ENCODE measurements at regions not wholly inside any gene's neighbourhood (a gene's known extent, or its start where the extent isn't known, plus 50 kb on each side); places are given as distances from the start of the nearest gene placed in this dataset.

- no peak for DNase-seq (ENCODE audit: low read depth in 2 of 2)
Observed at GRCh38 chr6:156519940-156520339, 257.2 kb upstream of the ARID1B start.

DNA sequence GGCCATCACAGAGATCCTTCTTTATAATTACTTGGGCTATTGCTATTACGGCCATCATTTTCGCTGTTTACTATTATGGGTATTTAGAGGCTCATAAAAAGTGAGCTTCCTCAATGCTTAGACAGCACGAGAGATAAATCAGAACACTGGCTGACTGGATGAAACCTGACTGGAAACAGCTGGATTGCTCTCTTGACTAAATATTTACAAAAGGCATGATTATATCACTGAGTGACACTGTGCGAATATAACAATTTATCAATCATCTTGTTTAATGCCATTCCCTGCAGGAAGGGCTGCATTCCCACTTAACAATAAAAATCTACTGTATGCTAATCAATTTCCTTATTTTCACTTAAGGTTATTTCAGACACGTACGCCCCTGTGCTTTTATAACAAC is 260.1 kb upstream of the ARID1B start:
- DNase-seq (ENCODE audit: low read depth in 2 of 2) = no peak

DNA sequence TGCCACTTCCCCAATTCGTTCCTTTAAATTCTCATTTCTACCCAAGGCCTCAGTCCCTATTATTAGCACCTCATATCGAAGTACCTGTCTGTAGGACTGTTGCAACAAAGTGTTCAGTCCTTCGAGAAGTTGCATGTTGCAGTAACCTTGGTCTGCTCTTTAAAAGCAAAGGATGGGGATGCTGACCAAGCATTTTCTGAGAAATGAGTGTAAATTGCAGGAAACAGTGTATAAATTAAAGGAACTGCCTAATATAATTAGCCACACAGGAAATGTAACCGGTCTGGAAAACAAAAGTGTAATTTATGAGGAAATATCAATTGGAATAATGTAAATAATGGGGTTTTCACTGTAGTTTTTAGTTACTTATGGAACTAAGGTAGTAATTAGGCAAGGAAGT is 261.9 kb upstream of the ARID1B start:
- no peak for DNase-seq (ENCODE audit: low read depth in 2 of 2)

GRCh38 chr6:156513504-156513903 is 263.7 kb upstream of the ARID1B start:
- DNase-seq (ENCODE audit: low read depth in 2 of 2) = no peak

DNA sequence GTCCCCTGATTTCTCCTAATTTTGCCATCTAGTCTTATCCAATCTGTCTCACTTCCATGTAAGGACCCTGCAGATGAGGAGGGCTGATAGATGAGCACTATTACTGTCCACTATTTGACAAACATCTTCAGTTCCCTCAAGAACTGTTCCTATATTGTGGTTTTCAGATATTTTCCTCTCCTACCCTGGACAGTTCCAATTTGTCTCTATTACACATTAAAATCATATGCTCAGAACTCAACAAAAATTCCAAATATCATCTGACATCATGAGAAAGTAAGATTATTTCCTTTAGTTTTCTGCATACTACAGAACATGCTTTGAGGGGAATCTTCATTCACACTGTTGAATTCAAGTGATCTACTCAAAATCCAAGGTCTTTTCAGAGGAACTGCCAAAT is 265.6 kb upstream of the ARID1B start:
- no peak for DNase-seq (ENCODE audit: low read depth in 2 of 2)

GRCh38 chr6:156511051-156511450 is 266.1 kb upstream of the ARID1B start:
- no peak for DNase-seq (ENCODE audit: low read depth in 2 of 2)

DNA sequence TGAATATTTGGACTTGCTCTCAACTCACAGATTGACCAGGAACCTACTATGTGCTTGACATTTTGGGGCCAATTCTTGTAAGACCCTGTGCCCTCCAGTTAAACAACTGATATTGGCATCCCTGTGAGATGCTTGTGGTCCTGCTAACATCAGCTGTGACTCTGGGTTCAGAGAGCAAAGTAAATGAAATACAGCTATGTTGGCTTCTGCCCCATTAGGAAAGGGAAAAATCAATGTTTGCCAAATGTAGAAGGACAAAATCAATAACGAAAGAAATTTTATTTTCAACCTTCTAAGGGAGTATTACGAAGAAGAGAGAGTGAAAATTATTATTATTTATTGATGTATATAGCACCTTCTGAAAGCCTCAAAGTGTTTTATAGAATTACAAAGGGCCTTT is 266.9 kb upstream of the ARID1B start:
- no peak for DNase-seq (ENCODE audit: low read depth in 2 of 2)

- no peak for DNase-seq (ENCODE audit: low read depth in 2 of 2)
Observed at GRCh38 chr6:156509496-156509895, 267.7 kb upstream of the ARID1B start.

GRCh38 chr6:156508923-156509322 is 268.3 kb upstream of the ARID1B start:
- no peak for DNase-seq (ENCODE audit: low read depth in 2 of 2)

DNA sequence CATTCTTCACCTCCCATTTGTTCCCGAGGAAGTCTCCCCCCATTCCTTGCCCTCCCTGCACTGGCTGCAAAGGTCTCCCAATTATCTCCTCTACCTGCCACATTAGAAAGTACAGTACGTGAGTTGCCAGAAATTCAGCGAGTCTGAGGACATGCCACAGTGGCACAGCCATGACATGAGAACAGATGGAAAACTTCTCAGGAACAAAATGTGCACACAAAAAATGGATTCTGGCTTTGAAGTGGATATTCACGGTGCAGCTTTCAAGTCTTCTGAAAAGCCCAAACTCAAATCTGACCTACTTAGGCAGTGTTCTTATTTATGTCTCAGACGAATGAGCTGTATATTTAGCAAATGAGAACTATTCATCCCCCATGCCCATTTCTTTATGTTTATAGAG is 269.1 kb upstream of the ARID1B start:
- no peak for DNase-seq (ENCODE audit: low read depth in 2 of 2)

DNA sequence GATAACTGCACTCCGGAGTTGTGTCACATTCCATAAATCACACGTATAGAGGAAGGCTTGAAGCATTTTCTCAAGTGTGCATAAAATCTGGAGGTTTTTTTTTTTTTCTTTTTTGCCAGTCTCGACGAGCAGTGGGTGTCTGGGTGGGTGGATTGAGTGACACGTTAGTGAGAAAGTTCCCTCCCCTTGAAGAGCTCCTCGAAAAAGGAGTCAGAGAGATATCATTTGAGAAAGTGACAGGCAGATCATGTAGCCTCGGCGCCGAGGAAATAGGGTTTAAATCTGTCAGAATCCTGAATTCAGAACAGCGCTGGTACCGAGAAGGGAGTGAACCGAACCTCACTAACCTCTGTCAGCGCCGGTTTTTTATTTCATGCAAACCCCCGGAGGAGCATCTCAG is 269.5 kb upstream of the ARID1B start:
- DNase-seq (ENCODE audit: low read depth in 2 of 2) = no peak

DNA sequence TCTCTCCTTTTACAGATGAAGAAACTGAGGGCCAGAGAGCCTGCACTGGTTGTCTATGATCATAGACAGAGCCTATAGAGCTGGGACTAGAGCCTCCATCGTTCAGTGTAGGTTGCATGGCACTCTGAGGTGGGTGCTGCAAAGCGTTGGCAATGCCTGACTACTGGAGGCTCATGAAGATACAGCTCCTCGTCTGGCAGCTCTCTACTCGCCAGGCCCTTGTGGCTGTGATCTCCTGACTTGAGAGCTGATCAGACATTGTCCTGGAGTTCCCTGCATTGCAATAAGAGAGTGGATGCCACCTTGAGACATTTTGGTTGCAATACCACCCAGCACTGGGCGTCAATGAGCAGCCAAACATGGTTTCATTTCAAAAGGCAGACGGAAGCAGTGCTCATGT is 270.1 kb upstream of the ARID1B start:
- DNase-seq (ENCODE audit: low read depth in 2 of 2) = no peak

- no peak for DNase-seq (ENCODE audit: low read depth in 2 of 2)
Observed at GRCh38 chr6:156502969-156503504, 274.1 kb upstream of the ARID1B start.

- DNase-seq (ENCODE audit: low read depth in 2 of 2) = no peak
Observed at GRCh38 chr6:156497618-156498017, 279.6 kb upstream of the ARID1B start.

- no peak for DNase-seq (ENCODE audit: low read depth in 2 of 2)
Observed at GRCh38 chr6:156487877-156488276, 289.3 kb upstream of the ARID1B start.

- DNase-seq (ENCODE audit: low read depth in 2 of 2) = no peak
Observed at GRCh38 chr6:156485150-156485549, 292.0 kb upstream of the ARID1B start.

GRCh38 chr6:156474507-156475120 is 302.6 kb upstream of the ARID1B start:
- DNase-seq (ENCODE audit: low read depth in 2 of 2) = no peak

DNA sequence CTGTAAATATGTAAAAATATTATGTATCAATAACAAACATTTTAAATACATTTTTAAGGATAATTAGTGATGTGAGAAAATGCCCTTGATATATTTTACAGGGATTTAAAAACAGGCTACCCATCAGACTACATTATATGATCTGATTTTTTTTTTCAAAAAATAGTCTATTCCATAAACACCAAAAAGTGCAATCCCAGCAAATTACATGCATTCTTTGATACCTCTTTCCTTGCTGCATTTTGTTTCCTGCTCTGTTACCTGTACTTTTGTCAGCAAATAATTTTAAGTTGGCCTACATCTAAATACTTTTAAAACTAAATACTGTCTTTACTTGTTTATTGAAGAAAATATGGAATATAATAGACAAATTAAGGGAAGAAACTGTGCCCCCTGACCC is 306.2 kb upstream of the ARID1B start:
- no peak for DNase-seq (ENCODE audit: low read depth in 2 of 2)

DNA sequence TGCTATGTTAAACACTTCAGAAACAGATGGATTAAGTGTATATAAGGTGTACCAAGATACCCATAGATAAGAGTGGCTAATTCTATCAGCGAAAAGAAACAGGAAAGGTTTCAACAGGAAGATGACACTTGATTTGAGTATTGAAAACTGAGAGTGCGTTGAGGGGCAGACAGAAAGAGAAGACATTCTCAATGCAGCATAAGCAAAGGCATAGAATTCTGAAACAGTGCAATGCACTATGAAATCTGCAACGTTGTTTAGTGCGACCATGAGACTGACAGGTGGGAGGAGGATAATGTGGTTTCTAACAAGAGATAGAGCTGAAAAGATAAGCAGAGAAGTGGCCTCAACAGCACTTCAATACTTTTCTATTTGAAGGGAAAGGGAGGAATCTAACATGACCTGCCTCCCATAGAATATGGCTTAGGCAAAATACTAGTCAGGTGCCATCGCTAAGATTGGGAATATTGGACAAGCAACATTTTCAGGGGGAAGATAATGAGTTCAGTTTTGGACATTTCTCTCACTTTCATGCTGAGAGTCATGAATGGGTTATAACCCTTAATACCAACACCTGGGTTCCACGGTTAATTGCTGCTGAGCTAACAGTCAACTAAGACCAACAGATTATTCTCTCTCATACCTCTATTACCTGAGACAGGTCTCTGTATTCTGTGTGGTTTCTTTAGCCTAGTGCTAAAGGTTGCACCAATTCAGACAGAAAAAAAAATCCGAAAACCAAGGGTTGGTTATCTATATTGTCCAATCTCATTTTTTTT is 312.9 kb upstream of the ARID1B start:
- no peak for DNase-seq (ENCODE audit: low read depth in 2 of 2)

DNA sequence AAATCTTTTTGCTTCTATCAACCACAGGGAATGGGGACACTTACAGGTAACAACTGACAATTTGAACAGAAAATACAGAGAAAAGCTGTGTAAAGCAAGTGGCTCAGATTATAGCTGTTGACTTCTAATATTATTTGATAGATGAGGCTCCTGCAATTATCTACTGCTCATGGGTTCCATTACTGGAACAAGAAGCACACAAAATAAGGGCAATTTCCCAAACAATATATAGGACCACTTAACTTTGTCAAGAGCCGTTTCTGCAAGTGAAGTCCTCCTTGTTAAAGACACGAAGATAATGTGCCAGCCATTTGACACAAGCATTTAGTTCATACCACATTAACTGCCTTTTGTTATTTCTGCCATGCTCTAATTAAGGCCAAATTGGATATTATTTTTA is 315.5 kb upstream of the ARID1B start:
- DNase-seq (ENCODE audit: low read depth in 2 of 2) = no peak

DNA sequence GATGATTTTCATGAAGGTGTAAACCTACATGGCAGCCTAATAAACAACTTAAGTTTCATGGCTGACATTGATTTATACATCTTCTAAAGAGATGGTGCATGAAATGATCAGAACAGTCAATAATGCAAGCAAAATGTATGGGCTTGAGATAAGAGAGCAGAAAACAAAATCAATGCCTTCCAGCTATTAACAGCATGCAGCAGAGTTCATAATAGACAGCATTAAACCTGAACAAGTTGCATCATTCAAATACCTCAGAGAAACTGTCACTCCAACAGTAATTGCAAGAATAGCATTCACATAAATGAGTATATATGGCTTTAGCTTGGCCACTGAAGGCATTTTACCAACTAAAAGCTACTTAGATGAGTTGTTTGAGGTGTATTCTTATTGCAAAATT is 319.6 kb upstream of the ARID1B start:
- DNase-seq (ENCODE audit: low read depth in 2 of 2) = no peak

DNA sequence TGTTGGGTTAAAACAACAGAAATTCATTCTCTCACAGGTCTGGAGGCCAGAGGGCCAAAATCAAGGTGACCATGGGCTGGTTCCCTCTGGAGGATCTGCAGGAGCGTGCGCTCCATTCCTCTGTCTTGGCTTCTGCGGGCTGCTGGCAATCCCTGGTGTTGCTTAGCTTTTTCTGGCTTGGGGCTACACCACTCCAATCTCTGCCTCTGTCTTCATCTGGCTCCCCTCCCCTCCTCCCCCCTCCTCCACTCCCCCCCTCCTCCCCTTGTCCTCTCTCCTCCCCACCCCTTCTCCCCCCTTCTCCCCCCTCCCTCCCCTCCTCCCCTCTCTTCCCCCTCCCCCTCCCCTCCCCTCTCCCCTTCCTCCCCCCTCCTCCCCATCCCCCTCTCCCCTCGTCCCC is 321.3 kb upstream of the ARID1B start:
- no peak for DNase-seq (ENCODE audit: low read depth in 2 of 2)

DNA sequence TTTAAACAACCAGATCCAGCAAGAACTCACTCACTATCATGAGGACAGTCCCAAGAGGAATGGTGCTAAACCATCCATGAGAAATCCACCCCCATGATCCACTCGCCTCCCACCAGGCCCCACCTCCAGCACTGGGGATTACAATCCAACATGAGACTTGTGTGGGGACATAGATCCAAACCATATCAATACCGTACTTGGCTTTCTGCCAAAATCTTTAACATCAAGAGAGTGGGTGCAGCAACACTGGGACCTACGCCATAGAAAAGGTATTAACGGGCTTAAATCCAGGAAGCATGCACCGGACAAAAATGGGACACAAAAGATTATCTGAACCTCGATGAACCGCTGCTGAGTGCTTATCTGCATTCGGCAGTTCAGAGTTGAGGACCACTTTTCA is 322.3 kb upstream of the ARID1B start:
- DNase-seq (ENCODE audit: low read depth in 2 of 2) = no peak

- DNase-seq (ENCODE audit: low read depth in 2 of 2) = no peak
Observed at GRCh38 chr6:156451726-156452125, 325.5 kb upstream of the ARID1B start.
